ENCODE measurements at regions not wholly inside any gene's neighbourhood (a gene's known extent, or its start where the extent isn't known, plus 50 kb on each side); places are given as distances from the start of the nearest gene placed in this dataset.

DNA sequence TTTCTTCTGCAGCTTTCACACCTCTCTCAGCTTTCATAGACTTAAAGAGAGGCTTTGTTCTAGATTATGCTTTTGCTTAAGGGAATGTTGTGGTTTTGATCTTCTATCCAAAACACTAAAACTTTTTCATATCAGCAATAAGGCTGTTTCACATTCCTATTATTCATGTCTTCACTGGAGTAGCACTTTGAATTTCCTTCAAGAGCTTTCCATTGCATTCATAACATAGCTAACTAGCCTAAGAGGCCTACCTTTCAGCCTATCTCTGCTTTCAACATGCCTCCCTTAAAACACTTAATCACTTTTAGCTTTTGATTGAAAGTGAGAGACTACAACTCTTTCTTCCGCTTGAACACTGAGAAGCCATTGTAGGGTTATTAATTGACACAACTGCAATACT lies 1117.0 kb upstream of the PHF14 start:
- no peak for DNase-seq (ENCODE audit: low read depth in 3 of 3)

- DNase-seq (ENCODE audit: low read depth in 3 of 3), result no peak
Measured at GRCh38 chr7:9863545-9863944, 1110.1 kb upstream of the PHF14 start.

DNA sequence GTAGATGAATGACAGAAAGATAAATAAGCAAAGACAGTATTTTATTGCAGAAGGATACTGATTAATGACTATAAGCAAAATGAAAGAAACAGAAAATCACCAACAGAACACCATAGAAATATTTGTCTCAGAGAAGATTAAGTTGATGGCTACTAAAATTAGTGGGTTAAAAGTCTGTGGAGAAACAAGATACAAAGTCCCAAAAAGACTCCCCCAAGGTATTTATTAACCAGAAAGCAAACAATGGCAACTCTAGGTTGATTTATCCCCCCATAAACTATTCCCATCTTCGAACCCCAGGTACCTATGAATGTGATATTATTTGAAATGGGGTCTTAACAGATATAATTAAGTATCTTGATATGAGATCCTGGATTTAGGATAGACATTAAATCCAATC lies 1104.5 kb upstream of the PHF14 start:
- DNase-seq (ENCODE audit: low read depth in 3 of 3), result no peak

DNA sequence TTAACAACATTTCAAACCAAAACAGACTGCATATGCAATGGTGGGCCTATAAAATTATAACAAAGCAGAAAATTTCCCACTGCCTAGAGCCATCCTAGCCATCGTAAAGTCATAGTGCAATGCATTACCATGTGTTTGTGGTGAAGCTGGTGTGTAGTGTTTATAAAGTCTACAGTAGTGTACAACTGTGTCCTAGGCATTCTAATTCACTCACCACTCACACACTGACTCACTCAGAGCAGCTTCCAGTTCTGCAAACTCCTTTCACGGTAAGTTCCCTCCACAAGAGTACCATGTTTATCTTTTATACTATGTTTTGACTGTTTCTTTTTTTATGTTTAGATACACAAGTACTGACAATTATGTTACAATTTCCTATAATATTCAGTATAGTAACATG lies 1104.1 kb upstream of the PHF14 start:
- DNase-seq (ENCODE audit: low read depth in 3 of 3), result no peak

DNA sequence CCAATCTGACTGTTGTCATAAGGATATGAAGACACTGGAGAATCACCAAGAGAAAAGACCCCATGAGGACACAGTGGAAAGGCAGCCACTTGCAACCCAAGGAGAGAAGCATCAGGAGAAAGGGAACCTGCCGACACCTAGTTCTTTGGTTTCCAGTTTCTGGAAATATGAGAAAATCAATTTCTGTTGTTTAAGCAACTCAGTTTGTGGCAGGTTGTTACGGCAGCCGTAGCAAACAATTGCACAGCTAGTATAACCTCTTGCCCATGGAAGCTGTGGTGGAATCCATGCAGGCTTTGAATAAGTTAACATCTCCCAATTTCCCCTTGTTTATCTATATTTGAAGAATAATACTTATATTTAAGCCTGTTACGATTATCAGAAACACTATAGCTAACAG lies 1103.0 kb upstream of the PHF14 start:
- no peak for DNase-seq (ENCODE audit: low read depth in 3 of 3)

GRCh38 chr7:9874182-9874581 lies 1099.5 kb upstream of the PHF14 start:
- no peak for DNase-seq (ENCODE audit: low read depth in 3 of 3)

GRCh38 chr7:9876053-9876452 lies 1097.6 kb upstream of the PHF14 start:
- DNase-seq (ENCODE audit: low read depth in 3 of 3), result no peak

DNA sequence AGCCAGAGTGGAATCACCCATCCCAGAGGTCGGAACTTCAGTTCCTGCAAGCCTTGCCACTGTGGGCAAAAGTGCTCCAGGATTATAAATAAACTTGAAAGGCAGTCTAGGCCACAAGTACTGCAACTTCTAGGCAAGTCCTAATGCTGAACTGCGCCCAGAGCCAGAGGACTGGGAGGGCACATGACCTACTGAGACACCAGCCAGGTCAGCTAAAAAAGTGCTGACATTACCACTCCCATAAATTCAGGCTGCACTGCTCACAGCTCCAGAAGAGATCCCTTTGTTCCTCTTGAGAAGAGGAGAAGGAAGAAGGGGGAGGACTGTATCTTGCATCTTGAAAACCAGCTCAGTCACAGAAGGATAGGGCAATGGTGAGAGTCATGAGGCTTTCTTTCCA lies 1084.1 kb upstream of the PHF14 start:
- DNase-seq (ENCODE audit: low read depth in 3 of 3), result no peak

DNA sequence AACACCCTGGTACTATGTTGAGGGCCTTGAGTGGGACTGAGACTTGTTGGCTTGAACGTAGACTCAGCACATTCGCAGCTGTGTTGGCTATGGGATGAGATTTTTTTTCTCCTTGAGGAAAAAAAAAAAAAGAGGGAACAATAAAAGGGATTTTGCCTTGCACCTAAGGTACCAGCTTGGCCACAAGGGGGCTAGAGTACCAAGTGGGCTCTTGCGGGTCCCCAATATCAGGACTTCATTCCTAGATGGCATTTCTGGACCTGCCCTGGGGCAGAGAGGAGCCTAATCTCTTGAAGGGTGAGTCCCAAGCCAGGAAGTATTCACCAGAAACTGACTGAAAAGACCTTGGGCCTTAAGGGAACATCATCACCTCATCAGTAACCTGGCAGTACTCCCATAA lies 1083.6 kb upstream of the PHF14 start:
- DNase-seq (ENCODE audit: low read depth in 3 of 3), result no peak

DNA sequence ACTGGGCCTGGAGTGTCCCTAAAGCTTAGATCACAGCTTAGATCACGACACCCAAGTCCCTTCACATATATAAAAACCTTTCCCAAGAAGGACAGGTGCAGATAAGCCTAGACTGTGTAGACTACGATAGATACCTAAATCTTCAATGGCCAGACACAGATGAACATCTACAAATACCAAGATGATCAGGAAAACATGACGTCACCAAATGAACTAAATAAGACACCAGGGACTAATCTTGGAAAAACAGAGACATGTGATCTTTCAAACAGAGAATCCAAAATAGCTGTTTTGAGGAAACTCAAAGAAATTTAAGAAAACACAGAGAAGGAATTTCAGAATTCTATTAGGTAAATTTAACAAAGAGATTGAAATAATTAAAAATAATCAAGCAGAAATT lies 1082.6 kb upstream of the PHF14 start:
- no peak for DNase-seq (ENCODE audit: low read depth in 3 of 3)

DNA sequence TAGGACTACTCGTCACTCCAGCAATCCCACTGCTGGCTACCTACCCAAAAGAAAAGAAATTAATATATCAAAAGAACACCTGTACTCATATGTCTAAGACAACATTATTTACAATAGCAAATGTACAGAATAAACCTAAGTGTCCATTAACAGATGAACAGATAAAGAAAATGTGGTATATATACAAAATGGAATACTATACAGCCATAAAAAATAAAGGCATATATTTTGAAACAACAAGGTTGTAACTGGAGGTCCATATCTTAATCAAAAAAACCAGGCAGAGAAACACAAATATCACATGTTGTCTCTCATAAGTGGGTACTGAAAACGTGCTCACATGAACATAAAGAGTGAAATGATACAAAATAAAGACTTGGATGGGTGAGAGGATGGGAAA lies 1073.3 kb upstream of the PHF14 start:
- DNase-seq (ENCODE audit: low read depth in 3 of 3), result no peak

GRCh38 chr7:9921326-9921725 lies 1052.3 kb upstream of the PHF14 start:
- DNase-seq (ENCODE audit: low read depth in 3 of 3), result no peak

DNA sequence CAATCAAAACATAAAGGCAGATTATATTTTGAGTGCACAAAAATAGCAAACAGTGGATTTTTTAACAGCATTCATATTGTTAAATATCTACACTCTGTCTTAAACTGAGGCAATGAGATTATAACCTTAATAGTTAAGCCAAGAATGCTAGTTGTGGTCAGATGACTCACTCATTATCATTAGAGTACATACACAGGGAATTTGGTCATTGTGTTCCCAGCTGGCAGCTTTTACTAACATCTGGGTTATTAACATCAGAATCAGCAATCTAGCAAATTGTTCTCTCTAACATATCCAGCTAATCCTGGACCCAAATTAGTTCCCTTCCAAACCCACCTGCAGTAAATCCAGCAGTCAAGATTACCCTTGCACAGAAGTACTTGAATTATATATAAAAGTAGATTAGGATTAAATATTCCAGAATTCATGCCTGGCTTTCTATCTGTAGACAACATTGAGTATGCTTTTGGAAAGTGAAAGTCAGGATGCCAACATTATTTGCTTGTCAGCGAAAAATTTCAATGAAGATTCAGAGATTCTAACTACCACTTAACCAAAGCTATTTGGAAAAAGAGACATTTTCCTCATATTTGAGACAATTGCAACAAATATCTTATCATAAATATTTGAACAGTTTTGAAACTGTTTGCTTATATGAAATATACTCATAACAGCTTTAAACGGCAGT lies 1035.6 kb upstream of the PHF14 start:
- no peak for DNase-seq (ENCODE audit: low read depth in 3 of 3)

DNA sequence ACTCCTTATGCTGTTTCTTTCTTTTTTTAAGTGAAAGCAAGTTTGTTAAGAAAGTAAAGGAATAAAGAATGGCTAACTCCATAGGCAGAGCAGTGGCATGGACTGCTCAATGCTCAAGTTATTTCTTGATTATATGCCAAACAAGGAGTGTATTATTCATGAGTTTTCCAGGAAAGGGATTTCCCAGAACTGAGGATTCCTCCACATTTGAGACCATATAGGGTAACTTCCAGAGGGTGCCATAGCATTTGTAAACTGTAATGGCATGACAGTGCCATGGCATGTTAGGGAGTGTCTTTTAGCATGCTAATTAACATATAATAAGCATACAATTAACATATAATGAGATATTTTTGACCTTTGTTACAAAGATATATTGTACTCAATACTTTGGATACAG lies 1034.5 kb upstream of the PHF14 start:
- DNase-seq (ENCODE audit: low read depth in 3 of 3), result no peak

GRCh38 chr7:9945131-9945530 lies 1028.5 kb upstream of the PHF14 start:
- DNase-seq (ENCODE audit: low read depth in 3 of 3), result no peak

DNA sequence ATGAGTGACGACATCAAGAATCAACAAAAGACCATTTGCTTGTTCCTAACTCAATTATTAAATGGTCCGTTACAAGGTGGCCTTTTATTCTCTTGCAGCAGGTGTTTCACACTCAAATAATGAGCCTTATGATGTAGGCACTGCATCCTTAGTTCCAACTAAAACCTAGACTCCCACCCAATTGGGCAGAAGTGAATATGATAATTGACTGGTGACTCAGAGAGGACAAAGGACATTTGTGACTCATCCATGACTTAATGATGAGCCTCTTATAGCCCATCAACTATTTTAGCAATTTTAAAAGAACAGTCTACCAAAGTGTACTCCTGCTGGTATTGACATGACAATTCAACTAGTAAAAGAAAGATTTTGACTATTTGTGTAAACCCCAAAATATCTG lies 1027.8 kb upstream of the PHF14 start:
- no peak for DNase-seq (ENCODE audit: low read depth in 3 of 3)

GRCh38 chr7:9955138-9955537 lies 1018.5 kb upstream of the PHF14 start:
- DNase-seq (ENCODE audit: low read depth in 3 of 3), result no peak

- DNase-seq (ENCODE audit: low read depth in 3 of 3), result no peak
Measured at GRCh38 chr7:9958486-9958885, 1015.2 kb upstream of the PHF14 start.

DNA sequence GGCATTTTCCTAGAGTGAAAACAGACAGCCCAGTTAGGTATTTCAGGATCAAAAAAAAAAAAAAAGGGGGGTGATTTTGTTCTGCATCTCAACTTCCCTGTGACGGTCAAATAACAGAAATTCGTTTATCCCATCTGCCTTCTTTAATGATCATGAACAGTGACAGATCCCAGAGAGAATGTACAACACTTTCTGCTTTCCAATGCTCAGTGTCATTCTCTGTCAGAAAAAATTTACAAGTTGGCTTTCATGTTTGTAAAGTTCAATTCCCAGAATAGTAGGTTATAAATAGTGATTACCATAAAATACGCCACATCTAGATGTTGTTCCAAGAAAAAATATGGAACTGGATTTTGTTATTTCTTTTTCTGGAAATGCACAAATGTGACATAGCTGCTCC lies 1013.2 kb upstream of the PHF14 start:
- no peak for DNase-seq (ENCODE audit: low read depth in 3 of 3)

GRCh38 chr7:9961161-9961922 lies 1012.3 kb upstream of the PHF14 start:
- DNase-seq (ENCODE audit: low read depth in 3 of 3), result no peak

DNA sequence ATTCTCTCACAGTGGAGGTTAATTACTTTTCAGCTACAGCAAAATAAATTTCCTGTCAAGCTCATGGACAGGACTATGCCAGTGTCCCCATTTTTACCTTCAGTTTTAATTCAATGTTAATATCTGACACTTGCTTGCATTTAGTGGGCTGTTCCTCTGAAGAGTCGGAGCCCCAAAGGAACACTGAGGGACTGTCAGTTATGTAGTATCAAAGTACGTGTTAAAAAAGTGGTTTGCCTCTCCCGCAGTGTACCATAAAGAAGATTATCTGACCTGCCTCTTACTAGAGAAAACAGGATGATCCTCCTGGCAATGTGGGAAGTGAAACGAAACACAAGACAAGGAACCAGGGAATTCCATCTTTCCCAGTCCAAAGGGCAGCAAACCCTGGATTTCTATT lies 1010.9 kb upstream of the PHF14 start:
- DNase-seq (ENCODE audit: low read depth in 3 of 3), result no peak

GRCh38 chr7:9978106-9979064 lies 995.3 kb upstream of the PHF14 start:
- no peak for DNase-seq (ENCODE audit: low read depth in 3 of 3)
